Panc1 (cell line): ENCODE measurements at regions not wholly inside any gene's neighbourhood (a gene's known extent, or its start where the extent isn't known, plus 50 kb on each side); places are given as distances from the start of the nearest gene placed in this dataset.

Source experiments
- CTCF ChIP-seq: fragments of 450-650 bp; IDR thresholded peaks from 2 replicates; pipeline ENCODE4 v1.5.1; 2017; ENCODE audit warnings: mild to moderate bottlenecking
- POLR2AphosphoS5 ChIP-seq: IDR thresholded peaks from 2 replicates; pipeline ENCODE4 v1.6.1; 2012; ENCODE audit warnings: mild to moderate bottlenecking, low read depth, low read length, moderate library complexity
- REST ChIP-seq, 2 experiments: IDR thresholded peaks; 2 replicates each; pipeline ENCODE4 v1.6.1; 2011 to 2012; ENCODE audit warnings: low read depth in 2 of 2, control low read depth in 1 of 2, low read length in 1 of 2, mild to moderate bottlenecking in 1 of 2, moderate library complexity in 1 of 2; ENCODE audit not compliant: insufficient read depth in 1 of 2
- SIN3A ChIP-seq: IDR thresholded peaks from 2 replicates; pipeline ENCODE4 v1.6.1; 2012; ENCODE audit warnings: low read depth, mild to moderate bottlenecking, low read length, moderate library complexity, borderline replicate concordance; ENCODE audit not compliant: insufficient read depth

GRCh38 chr7:52842202-52842900, 193.1 kb upstream of the POM121L12 start:
- TF ChIP-seq CTCF: no peak
- TF ChIP-seq POLR2AphosphoS5: no peak
- no peak for TF ChIP-seq REST (IDR thresholded peaks at IDR 0.05; ENCODE audit: insufficient read depth in 1 of 2, low read depth in 2 of 2, low read length in 1 of 2)
- TF ChIP-seq SIN3A: no peak
